GM21717 (cell line): ENCODE measurements at regions not wholly inside any gene's neighbourhood (a gene's known extent, or its start where the extent isn't known, plus 50 kb on each side); places are given as distances from the start of the nearest gene placed in this dataset.

Experiments used
- ATAC-seq: cut with Tn5 transposase; IDR thresholded peaks from one replicate; pipeline ENCODE4 v1.9.1; 2021; ENCODE audit warnings: mild to moderate bottlenecking, moderate library complexity; ENCODE audit not compliant: unreplicated experiment

DNA sequence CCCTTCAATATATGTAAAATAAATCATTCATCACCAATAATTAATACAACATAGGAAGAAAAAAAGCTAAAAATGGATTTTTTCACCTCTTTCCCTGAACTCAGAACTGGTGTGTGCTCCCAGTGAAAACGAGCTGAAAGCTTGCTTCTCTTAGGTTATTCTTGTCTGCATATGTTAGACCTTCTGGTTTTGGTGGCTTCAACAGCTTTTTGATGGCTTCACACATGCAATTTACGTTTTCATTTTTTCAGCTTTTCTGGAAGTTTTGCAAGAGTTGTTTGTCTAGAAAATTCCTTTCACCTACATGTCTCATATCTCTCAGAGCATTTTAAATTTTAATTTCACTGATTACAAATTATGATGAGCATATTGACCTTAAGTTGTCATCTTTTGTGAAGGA lies 86.9 kb upstream of the PTCHD4 start:
- no peak for ATAC-seq

DNA sequence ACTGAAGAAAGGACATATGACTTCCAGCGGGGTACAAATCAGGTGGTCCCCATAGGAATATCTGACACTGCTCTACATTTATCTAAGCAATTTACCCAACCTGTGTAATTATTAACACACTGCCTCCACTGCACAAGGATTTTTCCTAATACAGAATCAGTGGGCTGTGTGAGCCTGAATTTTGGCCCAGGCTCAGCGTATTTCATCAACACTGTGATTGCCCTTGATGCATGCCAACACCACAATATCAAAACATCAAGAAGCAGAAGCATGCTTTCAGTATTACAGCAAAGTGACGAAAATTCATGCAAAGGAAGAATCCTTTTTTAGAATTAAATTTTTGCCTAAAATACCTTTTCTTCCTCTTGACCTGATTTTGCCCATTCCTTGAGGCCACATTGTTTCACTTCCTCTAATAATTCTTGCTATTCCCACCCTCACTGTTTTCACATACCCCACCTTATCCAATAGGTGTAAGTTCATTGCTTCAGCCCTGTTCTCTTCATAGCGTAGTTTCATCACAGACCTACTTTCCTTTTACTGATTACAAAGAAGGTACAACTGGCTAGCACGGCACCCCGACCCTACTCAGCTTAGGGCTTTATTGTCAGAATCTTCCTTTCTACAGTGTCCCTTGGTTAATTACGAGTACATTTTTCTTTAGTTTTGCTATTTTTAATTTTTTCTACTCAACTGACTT lies 83.7 kb upstream of the PTCHD4 start:
- no peak for ATAC-seq

DNA sequence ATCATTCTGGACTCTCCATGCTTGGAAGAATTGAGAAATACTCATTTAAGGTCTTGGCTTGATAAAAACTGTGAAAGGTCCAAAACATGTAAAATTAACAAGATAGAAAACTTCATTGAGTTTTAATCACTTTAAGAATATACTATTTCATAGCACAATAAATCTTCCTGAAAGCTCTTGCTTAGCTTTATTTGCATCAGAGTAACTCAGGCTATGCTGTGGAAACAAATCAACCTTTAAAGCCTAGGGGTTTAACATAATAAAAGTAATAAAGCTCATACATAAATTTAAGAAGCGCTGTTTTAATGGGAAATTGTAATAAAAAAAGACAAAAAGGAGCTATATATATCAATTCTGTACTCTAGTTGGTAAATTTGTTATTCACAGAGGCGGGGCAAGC lies 77.2 kb upstream of the PTCHD4 start:
- no peak for ATAC-seq

DNA sequence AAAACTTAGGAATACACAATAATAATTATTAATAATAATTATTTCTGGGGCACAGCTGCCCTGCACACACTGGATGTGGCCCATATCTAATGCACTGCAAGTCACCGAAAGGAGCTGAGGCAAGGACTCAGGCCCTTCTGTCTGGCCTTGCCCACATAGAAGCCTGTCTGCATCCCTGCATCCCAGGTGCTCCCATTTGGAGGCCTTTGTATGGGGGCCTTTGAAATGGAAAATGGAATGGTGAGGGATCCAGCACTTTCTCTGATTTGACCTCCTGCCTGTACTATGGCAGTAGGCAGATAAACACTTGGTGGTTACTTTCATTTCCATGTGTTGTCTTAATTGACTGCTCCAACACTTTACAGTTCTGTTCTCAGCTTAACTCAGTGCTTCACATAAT lies 75.7 kb upstream of the PTCHD4 start:
- no peak for ATAC-seq

DNA sequence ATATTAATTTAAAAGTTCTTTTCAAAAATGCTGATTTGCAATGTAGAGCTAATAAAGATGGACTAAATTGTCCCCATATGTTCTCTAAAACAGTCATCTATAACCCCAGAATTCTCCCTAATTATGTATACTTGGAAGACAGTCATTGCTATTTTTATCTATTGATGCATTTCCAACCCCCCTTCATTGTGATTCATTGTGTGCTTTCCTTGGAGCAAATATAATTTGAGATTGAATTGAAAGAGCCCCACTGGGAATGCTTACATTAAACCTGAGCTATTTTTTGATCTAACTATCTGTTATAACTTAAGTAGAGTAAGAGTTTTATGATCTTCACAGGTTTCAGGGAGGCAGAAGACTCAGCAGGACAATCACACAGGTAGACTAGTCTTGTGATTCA lies 73.7 kb upstream of the PTCHD4 start:
- no peak for ATAC-seq

DNA sequence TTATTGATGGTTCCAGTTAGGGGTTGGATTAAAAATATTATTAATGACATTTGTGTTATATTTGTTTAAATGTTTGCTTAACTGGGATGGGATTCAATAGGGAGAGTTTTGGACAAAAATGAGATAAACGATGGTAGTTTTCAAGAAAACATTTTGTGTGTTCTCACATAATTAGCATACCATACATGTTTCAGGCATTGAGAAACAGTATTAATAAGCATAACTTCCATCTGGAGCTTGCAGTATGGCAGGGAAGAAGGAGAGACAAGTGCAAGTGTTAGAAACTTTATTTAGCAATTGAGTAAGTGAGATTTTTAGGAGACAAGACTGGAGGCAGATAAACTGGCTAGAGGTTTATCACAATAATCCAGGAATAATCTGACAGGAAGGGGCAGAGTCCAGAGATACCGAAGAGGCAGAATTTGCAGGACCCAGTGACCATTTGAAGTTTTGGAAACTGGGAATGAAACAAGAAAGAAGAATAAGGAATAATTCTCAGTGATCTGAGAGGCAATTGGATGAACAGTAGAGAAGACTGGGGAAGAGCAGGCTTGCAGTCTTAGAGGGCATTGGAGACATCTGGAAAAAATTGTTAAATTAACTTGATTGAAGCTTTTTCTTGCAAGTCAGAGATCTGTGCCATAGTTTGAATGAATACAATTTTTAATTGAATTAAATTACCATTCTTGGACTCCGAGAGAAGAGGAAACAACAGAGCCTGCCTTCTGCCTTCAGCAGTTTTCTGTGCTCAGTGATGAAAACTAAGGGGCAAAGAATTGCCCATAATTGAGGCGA lies 73.0 kb upstream of the PTCHD4 start:
- no peak for ATAC-seq

DNA sequence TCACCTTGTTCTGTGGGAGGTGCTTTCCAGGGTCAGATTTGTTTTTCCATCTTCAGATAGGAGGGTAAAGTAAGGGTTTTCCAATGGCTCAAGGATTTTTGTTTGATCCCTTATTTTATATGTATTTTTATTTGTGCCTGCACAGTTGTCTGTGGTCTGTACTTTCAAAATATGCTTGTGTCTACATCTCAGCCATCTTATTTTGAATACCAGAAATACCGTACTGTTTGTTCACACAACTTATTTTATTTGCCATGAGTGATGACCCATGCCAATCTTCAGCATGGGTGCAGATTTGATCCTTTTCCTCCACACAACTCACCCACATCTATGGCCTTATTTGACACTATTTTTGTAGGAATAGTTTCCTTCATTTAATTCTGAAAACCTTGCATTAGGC lies 72.2 kb upstream of the PTCHD4 start:
- no peak for ATAC-seq

DNA sequence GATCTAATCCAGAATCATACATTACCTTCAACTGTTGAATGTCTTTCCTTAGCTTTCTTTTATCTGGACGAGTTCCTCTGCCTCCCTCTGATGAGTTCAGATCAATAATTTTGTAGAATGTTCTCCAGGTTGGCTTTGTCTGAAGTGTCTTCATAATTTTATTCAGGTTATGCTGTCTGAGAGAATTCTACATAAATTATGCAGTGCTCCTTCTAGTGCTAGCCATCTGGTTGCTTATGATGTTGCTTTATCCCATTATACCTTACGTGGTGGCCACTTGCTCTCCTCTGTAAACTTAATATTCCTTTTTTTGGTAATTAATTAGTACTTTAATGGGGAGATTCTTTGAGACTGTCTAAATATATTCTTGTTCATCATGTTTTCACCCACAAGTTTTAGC lies 67.7 kb upstream of the PTCHD4 start:
- no peak for ATAC-seq

DNA sequence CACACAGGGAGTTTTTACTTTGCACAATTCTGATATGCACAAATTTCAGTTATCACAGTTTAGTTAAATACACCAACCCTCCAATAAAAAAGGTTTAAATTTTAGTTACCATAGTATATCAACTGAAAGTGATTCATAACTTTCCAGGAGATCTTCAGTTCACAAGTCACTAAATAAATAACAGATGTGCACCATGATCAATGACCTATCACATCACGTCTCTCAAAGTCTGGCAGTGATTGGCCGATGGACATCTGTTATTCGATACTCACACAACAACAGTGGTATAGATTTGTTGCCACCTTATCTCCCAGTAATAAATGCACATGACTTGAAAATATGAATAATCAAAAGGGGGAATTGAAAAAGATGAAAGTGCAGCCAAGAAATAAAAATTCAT lies 66.8 kb upstream of the PTCHD4 start:
- ATAC-seq: no peak

DNA sequence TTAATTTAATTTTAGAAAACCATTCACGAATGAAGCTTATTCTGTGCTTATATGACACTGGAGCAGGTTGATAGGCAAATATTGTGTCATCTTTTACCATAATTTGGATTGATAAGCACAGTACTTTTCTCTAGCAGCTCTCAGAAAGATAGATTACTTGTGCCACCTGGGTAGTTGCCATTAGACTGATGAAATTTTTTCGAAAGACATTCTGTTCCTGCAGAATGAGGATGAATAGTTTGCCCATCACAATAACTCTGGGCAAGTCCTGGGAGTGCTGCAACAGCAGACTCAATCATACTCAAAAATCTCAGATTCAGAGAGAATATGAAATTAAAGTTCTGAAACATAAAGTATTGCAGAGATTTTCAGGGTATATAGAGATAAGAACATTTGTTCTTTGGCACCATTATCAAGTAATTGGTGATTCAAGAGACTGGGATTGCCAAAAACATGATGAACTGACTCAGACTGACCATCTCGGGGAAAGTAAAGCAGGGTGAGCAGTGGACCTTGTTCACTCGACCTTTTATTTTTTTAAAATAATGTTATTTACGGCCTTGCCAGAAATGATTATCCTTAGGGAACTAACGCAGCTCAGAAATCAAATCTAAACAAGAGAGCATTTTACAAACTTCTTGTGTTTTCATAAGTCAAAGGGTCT lies 65.8 kb upstream of the PTCHD4 start:
- no peak for ATAC-seq

DNA sequence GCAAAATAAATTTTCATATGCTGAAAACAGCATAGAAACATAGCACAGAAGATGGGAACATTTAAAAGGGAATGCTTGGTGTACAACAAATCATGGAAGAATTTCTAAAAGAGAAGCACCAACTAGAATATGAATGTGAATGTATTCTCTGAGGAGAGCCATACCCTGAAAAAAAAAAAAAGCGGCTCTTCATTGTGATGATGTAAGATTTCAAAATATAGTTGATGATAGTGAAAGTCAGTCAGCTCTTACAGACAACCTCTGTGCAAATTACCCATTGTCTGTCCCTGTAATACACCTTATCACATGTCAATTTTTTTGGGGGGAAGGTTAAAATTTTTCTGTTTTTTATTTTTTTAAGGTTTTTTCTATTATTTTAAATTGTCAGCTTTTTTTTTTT lies 58.6 kb upstream of the PTCHD4 start:
- ATAC-seq: no peak
